ENCODE measurements at regions not wholly inside any gene's neighbourhood (a gene's known extent, or its start where the extent isn't known, plus 50 kb on each side); places are given as distances from the start of the nearest gene placed in this dataset.

GRCh38 chr4:124530464-124531077 is 182.0 kb downstream of the ANKRD50 start:
- Histone ChIP-seq H3K4me3 (no peak overlapping the region), H3K36me3 (no peaks in the 10 kb centered on the region), H3K27me3 (replicated peaks in 1 of 7) (no peaks in the 10 kb centered on the region), H3K9me3 (no peaks in the 10 kb centered on the region), H3K27ac (no peak overlapping the region), H3K4me1 (no peaks in the 10 kb centered on the region)
- TF ChIP-seq, protein P1, sequence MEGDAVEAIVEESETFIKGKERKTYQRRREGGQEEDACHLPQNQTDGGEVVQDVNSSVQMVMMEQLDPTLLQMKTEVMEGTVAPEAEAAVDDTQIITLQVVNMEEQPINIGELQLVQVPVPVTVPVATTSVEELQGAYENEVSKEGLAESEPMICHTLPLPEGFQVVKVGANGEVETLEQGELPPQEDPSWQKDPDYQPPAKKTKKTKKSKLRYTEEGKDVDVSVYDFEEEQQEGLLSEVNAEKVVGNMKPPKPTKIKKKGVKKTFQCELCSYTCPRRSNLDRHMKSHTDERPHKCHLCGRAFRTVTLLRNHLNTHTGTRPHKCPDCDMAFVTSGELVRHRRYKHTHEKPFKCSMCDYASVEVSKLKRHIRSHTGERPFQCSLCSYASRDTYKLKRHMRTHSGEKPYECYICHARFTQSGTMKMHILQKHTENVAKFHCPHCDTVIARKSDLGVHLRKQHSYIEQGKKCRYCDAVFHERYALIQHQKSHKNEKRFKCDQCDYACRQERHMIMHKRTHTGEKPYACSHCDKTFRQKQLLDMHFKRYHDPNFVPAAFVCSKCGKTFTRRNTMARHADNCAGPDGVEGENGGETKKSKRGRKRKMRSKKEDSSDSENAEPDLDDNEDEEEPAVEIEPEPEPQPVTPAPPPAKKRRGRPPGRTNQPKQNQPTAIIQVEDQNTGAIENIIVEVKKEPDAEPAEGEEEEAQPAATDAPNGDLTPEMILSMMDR (IDR thresholded peaks at IDR 0.05 in 8 of 11, conservative IDR thresholded peaks at IDR 0.05 in 3 of 11): no peak
- no peak for TF ChIP-seq POLR2AphosphoS5 (IDR thresholded peaks at IDR 0.05)
- TF ChIP-seq POLR2A (IDR thresholded peaks at IDR 0.05): no peak
- intact Hi-C loops (cut with DNase I; ENCODE audit: low total_unique reads): no loop called here
- no peak for DNase-seq
- WGBS, 5 donors: 74 to 96% (median 87%) methylated on average over 5 of the region's 5 CpGs

DNA sequence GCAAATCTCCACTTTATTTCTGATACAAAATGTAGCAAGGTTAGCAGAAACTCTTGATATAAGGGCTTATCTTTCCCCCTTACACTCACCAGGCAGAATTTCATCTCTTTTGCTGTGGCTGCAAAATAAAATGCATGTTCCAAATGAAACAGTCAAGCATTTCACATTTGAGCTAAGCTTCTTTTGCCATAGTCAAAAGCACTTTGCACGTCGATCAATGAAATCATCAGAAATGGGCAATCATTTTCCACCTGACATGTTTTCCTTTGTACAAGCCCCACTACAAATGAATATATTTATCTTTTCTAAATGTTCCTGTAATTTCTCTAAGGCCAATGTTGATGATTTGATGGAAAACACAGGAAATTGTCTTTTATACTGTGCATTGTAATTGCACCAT is 178.4 kb downstream of the ANKRD50 start:
- Histone ChIP-seq H3K36me3 (no peaks in the 10 kb centered on the region), H3K27me3 (replicated peaks in 1 of 7) (no peaks in the 10 kb centered on the region), H3K4me1 (no peaks in the 10 kb centered on the region), H3K4me3 (no peak overlapping the region), H3K27ac (no peak overlapping the region), H3K9me3 (no peaks in the 10 kb centered on the region)
- DNase-seq: no peak
- TF ChIP-seq, protein P1 (IDR thresholded peaks at IDR 0.05 in 8 of 11, conservative IDR thresholded peaks at IDR 0.05 in 3 of 11): no peak
- TF ChIP-seq POLR2A (IDR thresholded peaks at IDR 0.05) (no peak), POLR2AphosphoS5 (IDR thresholded peaks at IDR 0.05) (no peak)
- intact Hi-C loops (cut with DNase I; ENCODE audit: low total_unique reads): no loop called here
- 91 to 99% (median 97%) methylated on average over 2 of the region's 2 CpGs for WGBS, 5 donors

DNA sequence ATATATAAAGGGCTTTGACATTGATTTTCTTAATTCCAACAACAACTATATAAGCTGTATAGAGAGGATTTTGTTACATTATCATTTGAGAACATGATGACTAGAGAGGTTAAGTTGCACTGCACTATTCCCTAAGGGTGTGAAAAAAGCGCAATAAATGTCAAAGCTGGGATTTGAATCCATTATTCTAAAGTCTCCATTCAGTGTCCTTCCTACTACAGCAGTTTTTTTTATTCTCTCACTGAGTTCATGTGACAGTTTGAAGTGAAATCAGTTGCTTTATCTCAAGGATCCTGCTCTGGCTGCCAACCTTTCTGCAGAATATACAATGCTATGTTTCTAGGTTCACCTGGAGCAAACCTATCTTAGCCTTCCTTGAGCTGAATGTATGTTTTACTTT is 177.5 kb downstream of the ANKRD50 start:
- Histone ChIP-seq H3K9me3 (no peaks in the 10 kb centered on the region), H3K27ac (no peak overlapping the region), H3K4me1 (no peaks in the 10 kb centered on the region), H3K36me3 (no peaks in the 10 kb centered on the region), H3K4me3 (no peak overlapping the region), H3K27me3 (replicated peaks in 1 of 7) (no peaks in the 10 kb centered on the region)
- WGBS, 5 donors: 94 to 96% (median 95%) methylated on average over 1 of the region's 1 CpG
- DNase-seq: no peak
- intact Hi-C loops (cut with DNase I; ENCODE audit: low total_unique reads): no loop called here
- no peak for TF ChIP-seq POLR2AphosphoS5 (IDR thresholded peaks at IDR 0.05)

- intact Hi-C loops (cut with DNase I; ENCODE audit: low total_unique reads): no loop called here
- no peak overlapping the region for H3K4me3 ChIP-seq
- WGBS, 5 donors: 82 to 94% (median 87%) methylated on average over 4 of the region's 4 CpGs
Measured at GRCh38 chr4:124536946-124537345, 175.6 kb downstream of the ANKRD50 start.

More at GRCh38 chr4:124536946-124537345, 175.6 kb downstream of the ANKRD50 start:
- Histone ChIP-seq H3K27ac (no peak overlapping the region), H3K9me3 (no peaks in the 10 kb centered on the region), H3K27me3 (replicated peaks in 1 of 7) (no peaks in the 10 kb centered on the region), H3K36me3 (no peaks in the 10 kb centered on the region), H3K4me1 (no peaks in the 10 kb centered on the region)
- no peak for DNase-seq
- TF ChIP-seq, protein P1 (IDR thresholded peaks at IDR 0.05 in 8 of 11, conservative IDR thresholded peaks at IDR 0.05 in 3 of 11): no peak
- TF ChIP-seq POLR2AphosphoS5 (IDR thresholded peaks at IDR 0.05): no peak
- TF ChIP-seq POLR2A (IDR thresholded peaks at IDR 0.05): no peak
